ENCODE measurements at regions not wholly inside any gene's neighbourhood (a gene's known extent, or its start where the extent isn't known, plus 50 kb on each side); places are given as distances from the start of the nearest gene placed in this dataset.

GRCh38 chr9:1515557-1515956 lies 465.4 kb downstream of the DMRT2 start (continued):
- TF ChIP-seq EHMT2 (IDR thresholded peaks at IDR 0.05; ENCODE audit: low read depth) (no peak), SREBF2 (IDR thresholded peaks at IDR 0.05) (no peak)

DNA sequence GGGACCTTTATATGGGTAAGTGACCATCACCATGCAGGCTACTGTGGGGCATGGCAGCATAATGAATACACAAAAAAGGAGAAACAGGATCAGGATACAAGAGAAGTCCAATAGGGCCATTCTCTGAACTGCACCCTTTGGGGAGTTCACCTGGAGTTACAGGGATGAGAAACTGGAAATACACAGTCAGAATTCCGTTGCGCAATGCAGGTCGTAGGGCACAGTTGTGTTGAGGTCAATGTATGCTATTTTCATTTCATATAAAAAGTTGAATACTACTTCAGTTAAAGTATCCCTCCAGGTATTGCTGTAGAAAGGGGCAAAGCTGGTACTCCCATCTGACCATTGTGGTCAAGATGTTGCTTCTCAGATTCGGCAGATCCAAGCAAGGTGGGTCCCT lies 471.4 kb downstream of the DMRT2 start:
- no peak for TF ChIP-seq EHF (CRISPR knock-in tag; IDR thresholded peaks at IDR 0.05)
- TF ChIP-seq, protein P1, sequence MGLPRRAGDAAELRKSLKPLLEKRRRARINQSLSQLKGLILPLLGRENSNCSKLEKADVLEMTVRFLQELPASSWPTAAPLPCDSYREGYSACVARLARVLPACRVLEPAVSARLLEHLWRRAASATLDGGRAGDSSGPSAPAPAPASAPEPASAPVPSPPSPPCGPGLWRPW (IDR thresholded peaks at IDR 0.05): no peak
- no peak for TF ChIP-seq NFE2L2 (conservative IDR thresholded peaks at IDR 0.05; ENCODE audit: low read length)
- no peak for TF ChIP-seq ZC3H11A (IDR thresholded peaks at IDR 0.05)
- TF ChIP-seq, protein P2, sequence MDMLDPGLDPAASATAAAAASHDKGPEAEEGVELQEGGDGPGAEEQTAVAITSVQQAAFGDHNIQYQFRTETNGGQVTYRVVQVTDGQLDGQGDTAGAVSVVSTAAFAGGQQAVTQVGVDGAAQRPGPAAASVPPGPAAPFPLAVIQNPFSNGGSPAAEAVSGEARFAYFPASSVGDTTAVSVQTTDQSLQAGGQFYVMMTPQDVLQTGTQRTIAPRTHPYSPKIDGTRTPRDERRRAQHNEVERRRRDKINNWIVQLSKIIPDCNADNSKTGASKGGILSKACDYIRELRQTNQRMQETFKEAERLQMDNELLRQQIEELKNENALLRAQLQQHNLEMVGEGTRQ (IDR thresholded peaks at IDR 0.05): no peak
- TF ChIP-seq, protein P3, sequence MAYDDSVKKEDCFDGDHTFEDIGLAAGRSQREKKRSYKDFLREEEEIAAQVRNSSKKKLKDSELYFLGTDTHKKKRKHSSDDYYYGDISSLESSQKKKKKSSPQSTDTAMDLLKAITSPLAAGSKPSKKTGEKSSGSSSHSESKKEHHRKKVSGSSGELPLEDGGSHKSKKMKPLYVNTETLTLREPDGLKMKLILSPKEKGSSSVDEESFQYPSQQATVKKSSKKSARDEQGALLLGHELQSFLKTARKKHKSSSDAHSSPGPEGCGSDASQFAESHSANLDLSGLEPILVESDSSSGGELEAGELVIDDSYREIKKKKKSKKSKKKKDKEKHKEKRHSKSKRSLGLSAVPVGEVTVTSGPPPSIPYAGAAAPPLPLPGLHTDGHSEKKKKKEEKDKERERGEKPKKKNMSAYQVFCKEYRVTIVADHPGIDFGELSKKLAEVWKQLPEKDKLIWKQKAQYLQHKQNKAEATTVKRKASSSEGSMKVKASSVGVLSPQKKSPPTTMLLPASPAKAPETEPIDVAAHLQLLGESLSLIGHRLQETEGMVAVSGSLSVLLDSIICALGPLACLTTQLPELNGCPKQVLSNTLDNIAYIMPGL (CRISPR knock-in tag; IDR thresholded peaks at IDR 0.05; ENCODE audit: borderline replicate concordance): no peak
- no peak for TF ChIP-seq NPAS2 (CRISPR knock-in tag; IDR thresholded peaks at IDR 0.05; ENCODE audit: borderline replicate concordance)
- TF ChIP-seq EP300 (IDR thresholded peaks at IDR 0.05): no peak
- TF ChIP-seq RFX5 (IDR thresholded peaks at IDR 0.05): no peak
- no peak for TF ChIP-seq EHMT2 (IDR thresholded peaks at IDR 0.05; ENCODE audit: low read depth)
- TF ChIP-seq CBX2 (IDR thresholded peaks at IDR 0.05; ENCODE audit: borderline replicate concordance, low read depth): no peak
- TF ChIP-seq HOXA7 (CRISPR knock-in tag; IDR thresholded peaks at IDR 0.05): no peak
- Histone ChIP-seq H3K4me2 (no peak overlapping the region), H3K4me3 (no peak overlapping the region), H3K27ac (no peak overlapping the region), H3K9me3 (no peaks in the 10 kb centered on the region), H3K4me1 (no peaks in the 10 kb centered on the region)
- no peak for ATAC-seq
- POLR2A ChIA-PET: no interaction called here
- 4% methylated on average over 4 of the region's 4 CpGs for WGBS (ENCODE audit: missing lambda C conversion rate)
- DNase-seq (ENCODE audit: low read depth in 1 of 2, low spot score in 1 of 2): no peak
- CTCF ChIA-PET: no interaction called here
- FAIRE-seq: no peak

- Histone ChIP-seq H3K27ac (no peak overlapping the region), H3K4me1 (no peaks in the 10 kb centered on the region), H3K9me3 (no peaks in the 10 kb centered on the region), H3K4me3 (no peak overlapping the region), H3K4me2 (no peak overlapping the region)
- ChIA-PET POLR2A (no interaction called here), CTCF (no interaction called here)
- WGBS (ENCODE audit: missing lambda C conversion rate): 5% methylated on average over 1 of the region's 1 CpG
- DNase-seq (ENCODE audit: low read depth in 1 of 2, low spot score in 1 of 2) (no peak), FAIRE-seq (no peak), ATAC-seq (no peak)
- TF ChIP-seq, protein P1 (IDR thresholded peaks at IDR 0.05): no peak
- TF ChIP-seq ZSCAN20 (CRISPR knock-in tag; IDR thresholded peaks at IDR 0.05) (no peak), MYC (IDR thresholded peaks at IDR 0.05; ENCODE audit: borderline replicate concordance, low read length) (no peak), TFCP2L1 (CRISPR knock-in tag; IDR thresholded peaks at IDR 0.05) (no peak), SREBF2 (IDR thresholded peaks at IDR 0.05) (no peak), HOXA7 (CRISPR knock-in tag; IDR thresholded peaks at IDR 0.05) (no peak), ZC3H11A (IDR thresholded peaks at IDR 0.05) (no peak), NR3C1 (IDR thresholded peaks at IDR 0.05) (no peak), FOSL2 (IDR thresholded peaks at IDR 0.05) (no peak), FOSL2 (CRISPR knock-in tag; IDR thresholded peaks at IDR 0.05) (no peak), NFE2L2 (conservative IDR thresholded peaks at IDR 0.05; ENCODE audit: low read length) (no peak), POLR2A (IDR thresholded peaks at IDR 0.05; ENCODE audit: low read length) (no peak)
- TF ChIP-seq, protein P4, sequence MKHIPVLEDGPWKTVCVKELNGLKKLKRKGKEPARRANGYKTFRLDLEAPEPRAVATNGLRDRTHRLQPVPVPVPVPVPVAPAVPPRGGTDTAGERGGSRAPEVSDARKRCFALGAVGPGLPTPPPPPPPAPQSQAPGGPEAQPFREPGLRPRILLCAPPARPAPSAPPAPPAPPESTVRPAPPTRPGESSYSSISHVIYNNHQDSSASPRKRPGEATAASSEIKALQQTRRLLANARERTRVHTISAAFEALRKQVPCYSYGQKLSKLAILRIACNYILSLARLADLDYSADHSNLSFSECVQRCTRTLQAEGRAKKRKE (CRISPR knock-in tag; IDR thresholded peaks at IDR 0.05; ENCODE audit: low read depth): no peak
- TF ChIP-seq, protein P5, sequence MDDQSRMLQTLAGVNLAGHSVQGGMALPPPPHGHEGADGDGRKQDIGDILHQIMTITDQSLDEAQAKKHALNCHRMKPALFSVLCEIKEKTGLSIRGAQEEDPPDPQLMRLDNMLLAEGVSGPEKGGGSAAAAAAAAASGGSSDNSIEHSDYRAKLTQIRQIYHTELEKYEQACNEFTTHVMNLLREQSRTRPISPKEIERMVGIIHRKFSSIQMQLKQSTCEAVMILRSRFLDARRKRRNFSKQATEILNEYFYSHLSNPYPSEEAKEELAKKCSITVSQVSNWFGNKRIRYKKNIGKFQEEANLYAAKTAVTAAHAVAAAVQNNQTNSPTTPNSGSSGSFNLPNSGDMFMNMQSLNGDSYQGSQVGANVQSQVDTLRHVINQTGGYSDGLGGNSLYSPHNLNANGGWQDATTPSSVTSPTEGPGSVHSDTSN (IDR thresholded peaks at IDR 0.05): no peak
Measured at GRCh38 chr9:1522219-1522767, 472.1 kb downstream of the DMRT2 start.

Data from A549 (cell line).